KBM-7 (cell line): ENCODE measurements at regions not wholly inside any gene's neighbourhood (a gene's known extent, or its start where the extent isn't known, plus 50 kb on each side); places are given as distances from the start of the nearest gene placed in this dataset.

Experiments used
- DNase-seq: peaks from one replicate; pipeline ENCODE4 v3.0.0-alpha.2; 2015
- in situ Hi-C: fragments of 300-500 bp; cut with MboI; formaldehyde crosslinking; loops from 2 replicates; pipeline ENCODE4 v1.14.3; 2020; ENCODE audit warnings: low sequenced_read_pairs, low pct_unique_long_range_greater_than_20kb, mixed read lengths

- in situ Hi-C loops = no loop called here
- DNase-seq = no peak
Measured at GRCh38 chr4:178554352-178554751, 1112.1 kb upstream of the AGA start.

- in situ Hi-C loops = no loop called here
Measured at GRCh38 chr4:178556796-178557195, 1114.6 kb upstream of the AGA start.

GRCh38 chr4:178577933-178578332 lies 1135.7 kb upstream of the AGA start:
- DNase-seq = no peak
- in situ Hi-C loops = no loop called here

More at GRCh38 chr4:178556796-178557195, 1114.6 kb upstream of the AGA start:
- DNase-seq = no peak

GRCh38 chr4:178595500-178596138 lies 1153.4 kb upstream of the AGA start:
- in situ Hi-C loops = no loop called here
- no peak for DNase-seq

- in situ Hi-C loops = no loop called here
- no peak for DNase-seq
Measured at GRCh38 chr4:178598672-178599071, 1156.4 kb upstream of the AGA start.

- in situ Hi-C loops = no loop called here
Measured at GRCh38 chr4:178599521-178599920, 1157.3 kb upstream of the AGA start.

GRCh38 chr4:178602833-178603232 lies 1160.6 kb upstream of the AGA start:
- DNase-seq = no peak
- in situ Hi-C loops = no loop called here

More at GRCh38 chr4:178599521-178599920, 1157.3 kb upstream of the AGA start:
- DNase-seq = no peak

- in situ Hi-C loops = no loop called here
- DNase-seq = no peak
Measured at GRCh38 chr4:178611062-178611461, 1168.8 kb upstream of the AGA start.

- in situ Hi-C loops = no loop called here
- no peak for DNase-seq
Measured at GRCh38 chr4:178612733-178613132, 1170.5 kb upstream of the AGA start.

GRCh38 chr4:178632415-178632814 lies 1190.2 kb upstream of the AGA start:
- in situ Hi-C loops = no loop called here

GRCh38 chr4:178633263-178633662 lies 1191.0 kb upstream of the AGA start:
- in situ Hi-C loops = no loop called here
- no peak for DNase-seq

More at GRCh38 chr4:178632415-178632814, 1190.2 kb upstream of the AGA start:
- DNase-seq = no peak

- in situ Hi-C loops = no loop called here
- no peak for DNase-seq
Measured at GRCh38 chr4:178664621-178665020, 1222.4 kb upstream of the AGA start.

GRCh38 chr4:178665916-178666315 lies 1223.7 kb upstream of the AGA start:
- no peak for DNase-seq
- in situ Hi-C loops = no loop called here

- DNase-seq = no peak
Measured at GRCh38 chr4:178671766-178672165, 1229.5 kb upstream of the AGA start.

GRCh38 chr4:178672512-178672911 lies 1230.3 kb upstream of the AGA start:
- in situ Hi-C loops = no loop called here
- no peak for DNase-seq

More at GRCh38 chr4:178671766-178672165, 1229.5 kb upstream of the AGA start:
- in situ Hi-C loops = no loop called here

- no peak for DNase-seq
- in situ Hi-C loops = no loop called here
Measured at GRCh38 chr4:178681871-178682270, 1239.6 kb upstream of the AGA start.

- in situ Hi-C loops = no loop called here
- DNase-seq = no peak
Measured at GRCh38 chr4:178689926-178690325, 1247.7 kb upstream of the AGA start.

- DNase-seq = no peak
- in situ Hi-C loops = no loop called here
Measured at GRCh38 chr4:178693816-178694215, 1251.6 kb upstream of the AGA start.

- in situ Hi-C loops = no loop called here
- DNase-seq = no peak
Measured at GRCh38 chr4:178696515-178696914, 1254.3 kb upstream of the AGA start.

- DNase-seq = no peak
- in situ Hi-C loops = no loop called here
Measured at GRCh38 chr4:178712486-178712885, 1270.2 kb upstream of the AGA start.

- no peak for DNase-seq
- in situ Hi-C loops = no loop called here
Measured at GRCh38 chr4:178738026-178738425, 1295.8 kb upstream of the AGA start.
